ENCODE measurements at regions not wholly inside any gene's neighbourhood (a gene's known extent, or its start where the extent isn't known, plus 50 kb on each side); places are given as distances from the start of the nearest gene placed in this dataset.
"Not testable (repeated sequence)": the region's sequence is repeated elsewhere in the genome, so short reads cannot be mapped to it uniquely, and the experiment has no call there.

GRCh38 chr2:54065411-54065810 lies 50.0 kb upstream of the ACYP2 start:
- DNase-seq (ENCODE audit: low spot score), result no peak

DNA sequence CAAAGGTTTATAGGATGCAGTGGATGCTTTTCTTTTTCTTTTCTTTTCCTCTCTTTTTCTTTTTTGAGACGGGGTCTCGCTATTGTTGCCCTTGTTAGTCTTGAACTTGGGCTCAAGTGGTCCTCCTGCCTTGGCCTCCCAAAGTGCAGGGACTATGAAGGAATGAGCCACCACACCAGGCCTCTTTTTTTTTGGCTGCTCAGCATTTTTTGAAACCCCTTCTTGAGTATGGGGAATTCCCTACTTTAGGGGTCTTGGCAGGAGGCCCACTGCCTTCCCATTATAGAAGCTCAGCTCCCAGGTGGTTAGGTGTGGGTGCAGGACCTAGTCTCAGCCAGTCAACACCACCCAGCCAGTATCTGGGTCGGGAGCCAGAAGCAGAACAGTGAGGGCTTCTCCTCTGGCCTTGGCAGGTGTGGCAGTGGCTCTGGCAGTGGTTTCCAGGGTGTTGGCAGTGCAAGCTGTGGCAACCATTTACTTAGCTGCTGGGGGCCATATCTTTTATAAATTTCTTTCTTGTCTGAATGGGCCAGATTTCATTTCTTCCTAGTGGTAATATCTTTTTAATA lies 51.4 kb upstream of the ACYP2 start:
- no peak for DNase-seq (ENCODE audit: low spot score)

- no peak for DNase-seq (ENCODE audit: low spot score)
Measured at GRCh38 chr2:54062401-54062800, 53.0 kb upstream of the ACYP2 start.

GRCh38 chr2:54061272-54061671 lies 54.1 kb upstream of the ACYP2 start:
- no peak for DNase-seq (ENCODE audit: low spot score)

DNA sequence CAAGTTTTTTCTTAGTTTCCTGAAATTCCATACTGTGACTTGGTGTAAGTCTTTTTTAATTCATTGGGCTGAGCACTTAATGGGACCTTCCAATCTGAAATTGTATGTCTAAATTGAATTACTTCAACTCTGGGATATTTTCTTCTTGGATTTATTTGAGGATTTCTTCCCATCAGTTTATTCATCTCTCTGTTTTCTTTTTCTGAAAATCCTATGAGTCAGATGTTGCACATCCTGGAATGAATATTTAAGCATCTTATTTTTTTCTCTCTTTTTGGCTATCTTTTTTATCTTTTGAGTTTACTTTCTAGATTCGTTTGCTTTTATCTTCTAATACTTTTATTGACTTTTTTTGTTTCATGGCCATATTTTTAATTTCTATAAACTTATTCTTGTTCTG lies 55.4 kb upstream of the ACYP2 start:
- no peak for DNase-seq (ENCODE audit: low spot score)

DNA sequence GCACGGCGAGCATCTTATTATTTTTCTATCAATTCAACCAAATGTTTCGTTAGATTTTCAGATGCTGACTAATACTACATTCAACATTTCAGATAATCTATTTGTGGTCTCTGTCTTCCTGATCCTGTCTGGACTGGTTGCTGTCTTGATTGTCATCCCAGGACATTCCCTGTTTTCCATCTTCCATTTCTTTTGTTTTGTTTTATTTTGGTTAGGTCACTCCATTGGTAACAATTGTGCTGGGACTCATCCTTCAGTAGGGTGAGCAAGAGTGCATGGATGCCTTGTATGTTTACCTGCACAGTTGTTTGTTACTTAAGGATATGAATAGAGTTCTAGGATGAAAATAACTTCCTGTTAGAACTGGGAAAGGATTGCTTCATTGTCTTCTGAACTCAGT lies 55.9 kb upstream of the ACYP2 start:
- DNase-seq (ENCODE audit: low spot score), result no peak

DNA sequence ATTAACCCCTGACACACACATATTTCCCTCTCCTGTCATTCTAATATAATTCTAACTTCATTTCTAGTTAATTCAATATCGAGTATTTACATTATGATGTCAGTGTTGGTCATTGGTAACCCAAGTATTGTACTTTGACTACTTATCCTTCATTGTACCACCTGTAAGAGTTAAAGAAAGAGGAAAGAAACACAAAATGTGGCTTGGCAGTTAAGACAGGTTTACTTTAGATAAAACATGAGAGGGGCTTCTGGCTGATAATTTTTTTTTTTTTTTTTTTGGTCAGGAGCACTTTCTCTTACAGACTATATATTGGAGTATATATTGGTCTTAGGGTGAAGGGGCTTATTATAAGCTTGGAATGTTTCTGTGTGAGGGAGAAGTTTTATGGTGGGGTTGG lies 57.0 kb upstream of the ACYP2 start:
- no peak for DNase-seq (ENCODE audit: low spot score)

- DNase-seq (ENCODE audit: low spot score), result no peak
Measured at GRCh38 chr2:54054774-54055173, 60.6 kb upstream of the ACYP2 start.

- no peak for DNase-seq (ENCODE audit: low spot score)
Measured at GRCh38 chr2:54054271-54054670, 61.1 kb upstream of the ACYP2 start.

DNA sequence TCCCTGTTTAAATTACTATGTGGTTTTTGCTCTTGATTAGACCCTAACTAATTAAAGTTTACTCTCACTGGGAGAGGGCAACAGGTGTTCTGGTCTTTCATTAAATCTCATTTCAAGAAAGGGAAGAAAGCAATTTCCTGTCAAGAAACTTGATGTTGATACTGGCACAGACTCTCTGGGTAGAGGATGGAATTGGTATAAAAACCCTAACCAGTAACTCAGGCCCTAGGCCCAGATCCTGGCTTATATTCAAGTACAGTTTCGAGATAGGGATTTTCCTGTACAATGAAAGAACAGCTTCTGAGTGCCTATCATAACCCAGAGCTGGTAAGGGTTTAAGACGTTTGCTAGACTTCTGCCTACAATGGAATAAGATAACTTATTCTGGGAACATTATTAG lies 61.6 kb upstream of the ACYP2 start:
- no peak for DNase-seq (ENCODE audit: low spot score)

GRCh38 chr2:54052825-54053718 lies 62.3 kb upstream of the ACYP2 start:
- DNase-seq (ENCODE audit: low spot score), result peak; percentile 66

- DNase-seq (ENCODE audit: low spot score), result no peak
Measured at GRCh38 chr2:54050445-54050844, 65.0 kb upstream of the ACYP2 start.

DNA sequence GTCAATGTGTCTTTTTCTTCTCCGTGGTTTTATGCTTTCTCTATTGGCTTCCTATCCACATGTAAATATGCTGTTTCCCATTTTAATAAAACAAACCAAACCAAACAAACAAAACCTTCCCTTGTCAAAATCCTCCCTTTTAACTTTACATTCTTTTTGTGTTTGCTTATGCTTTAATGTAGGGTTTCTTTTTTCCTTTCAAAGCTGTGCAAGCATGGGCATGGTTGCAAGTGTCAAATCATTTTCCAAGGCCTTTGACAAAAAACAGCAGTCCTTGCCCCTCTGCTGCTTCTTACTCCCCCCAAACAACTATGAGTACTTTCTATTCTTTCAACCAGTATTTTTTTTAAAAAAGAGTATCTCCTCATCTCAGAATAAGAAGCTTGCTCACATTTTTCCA lies 66.0 kb upstream of the ACYP2 start:
- DNase-seq (ENCODE audit: low spot score), result no peak

GRCh38 chr2:54048896-54049295 lies 66.5 kb upstream of the ACYP2 start:
- DNase-seq (ENCODE audit: low spot score), result not testable (repeated sequence)

- peak; percentile 13 for DNase-seq (ENCODE audit: low spot score)
Measured at GRCh38 chr2:54048117-54048785, 67.2 kb upstream of the ACYP2 start.

DNA sequence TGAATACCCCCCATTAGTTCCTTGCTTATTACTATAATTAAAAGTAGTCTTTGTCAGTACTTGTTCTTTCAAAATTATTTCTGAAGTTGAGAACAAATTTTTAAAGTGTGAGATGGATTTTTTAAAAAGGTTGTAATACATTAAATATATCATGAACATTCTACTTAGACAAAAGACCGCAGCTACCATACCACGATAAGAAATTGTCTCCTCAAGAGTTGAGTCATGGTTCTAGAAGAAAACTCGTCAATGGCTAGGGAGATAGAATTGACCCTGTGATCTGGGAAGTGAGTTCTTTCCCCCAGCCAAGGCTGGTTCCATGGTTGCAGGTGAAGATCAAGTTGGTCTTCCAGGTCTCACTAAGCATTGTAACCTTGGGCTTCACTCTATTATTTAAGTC lies 67.8 kb upstream of the ACYP2 start:
- no peak for DNase-seq (ENCODE audit: low spot score)

DNA sequence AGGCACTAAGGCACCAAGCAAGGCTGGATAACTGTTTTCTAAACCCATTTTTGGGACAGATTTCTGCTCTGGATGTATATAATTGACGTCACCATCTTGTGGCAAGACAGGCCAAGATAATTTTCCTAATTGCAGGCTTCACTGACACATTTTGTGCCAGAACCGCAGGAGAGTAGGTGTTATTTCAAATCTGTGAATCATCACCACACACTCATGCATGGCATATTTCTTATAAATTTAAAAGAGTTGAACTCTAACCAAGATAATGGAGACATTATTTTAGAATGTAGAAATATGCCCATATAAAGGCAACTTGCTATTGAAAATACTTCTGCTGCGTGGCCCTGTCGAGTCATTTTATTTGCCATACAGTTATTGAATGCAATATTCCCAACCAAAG lies 68.3 kb upstream of the ACYP2 start:
- DNase-seq (ENCODE audit: low spot score), result no peak

- DNase-seq (ENCODE audit: low spot score), result no peak
Measured at GRCh38 chr2:54042897-54043620, 72.3 kb upstream of the PSME4 start.

- DNase-seq (ENCODE audit: low spot score), result no peak
Measured at GRCh38 chr2:54042341-54042740, 71.5 kb upstream of the PSME4 start.

GRCh38 chr2:54041135-54041534 lies 70.3 kb upstream of the PSME4 start:
- no peak for DNase-seq (ENCODE audit: low spot score)

- no peak for DNase-seq (ENCODE audit: low spot score)
Measured at GRCh38 chr2:54040685-54041084, 69.9 kb upstream of the PSME4 start.

DNA sequence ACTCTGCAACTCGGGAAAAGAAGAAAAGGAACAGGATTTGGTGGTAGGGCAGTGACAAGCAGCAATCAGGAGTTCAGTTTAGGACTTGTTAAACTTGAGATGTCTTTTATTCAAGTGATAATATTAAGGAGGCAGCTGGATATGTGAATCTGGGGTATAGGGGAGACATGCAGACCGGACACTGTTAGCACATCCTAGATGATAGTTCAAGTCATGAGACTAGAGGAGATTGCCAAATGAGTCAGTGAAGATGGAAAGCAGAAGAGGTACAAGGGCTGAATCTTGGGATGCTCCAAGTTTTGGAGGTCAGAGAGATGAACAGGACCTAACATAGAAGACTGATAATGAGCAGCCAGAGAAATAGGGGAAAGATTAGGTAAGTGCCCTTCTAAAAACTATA lies 69.5 kb upstream of the PSME4 start:
- no peak for DNase-seq (ENCODE audit: low spot score)

DNA sequence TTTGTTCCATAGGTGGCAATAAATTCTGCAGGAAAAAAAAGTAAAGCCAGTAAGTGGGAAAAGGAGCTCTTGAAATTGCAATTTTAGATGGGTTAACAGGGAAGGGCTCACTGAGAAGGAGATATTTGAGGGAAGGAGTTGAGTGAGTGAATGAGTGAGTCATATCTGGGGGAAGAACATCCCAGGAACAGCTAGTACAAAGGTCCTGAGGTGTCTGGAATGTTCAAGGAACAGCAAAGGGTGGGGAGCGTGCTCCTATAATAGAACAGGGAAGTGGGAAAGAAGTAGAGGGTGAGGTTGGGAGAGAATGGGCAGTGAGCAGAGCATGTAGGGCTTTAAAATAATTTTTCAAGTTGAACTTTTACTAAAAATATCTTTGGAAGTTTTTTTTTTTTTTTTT lies 68.0 kb upstream of the PSME4 start:
- no peak for DNase-seq (ENCODE audit: low spot score)

All from NAMALWA (cell line).